ENCODE measurements at regions not wholly inside any gene's neighbourhood (a gene's known extent, or its start where the extent isn't known, plus 50 kb on each side); places are given as distances from the start of the nearest gene placed in this dataset.
"Not testable (repeated sequence)": the region's sequence is repeated elsewhere in the genome, so short reads cannot be mapped to it uniquely, and the experiment has no call there.

- no peak for DNase-seq (ENCODE audit: low read depth, low spot score)
- in situ Hi-C loops (cut with HindIII; ENCODE audit: low pct_unique_long_range_greater_than_20kb, low sequenced_read_pairs): no loop called here
Observed at GRCh38 chr3:139216958-139217357, 126.9 kb upstream of the MRPS22 start.

GRCh38 chr3:139217633-139218032 is 126.2 kb upstream of the MRPS22 start:
- DNase-seq (ENCODE audit: low read depth, low spot score): no peak
- in situ Hi-C loops (cut with HindIII; ENCODE audit: low pct_unique_long_range_greater_than_20kb, low sequenced_read_pairs): no loop called here

GRCh38 chr3:139218046-139218445 is 125.8 kb upstream of the MRPS22 start:
- in situ Hi-C loops (cut with HindIII; ENCODE audit: low pct_unique_long_range_greater_than_20kb, low sequenced_read_pairs): no loop called here
- no peak for DNase-seq (ENCODE audit: low read depth, low spot score)

- in situ Hi-C loops (cut with HindIII; ENCODE audit: low pct_unique_long_range_greater_than_20kb, low sequenced_read_pairs): no loop called here
- DNase-seq (ENCODE audit: low read depth, low spot score): no peak
Observed at GRCh38 chr3:139219463-139219862, 124.4 kb upstream of the MRPS22 start.

GRCh38 chr3:139222100-139222657 is 121.6 kb upstream of the MRPS22 start:
- in situ Hi-C loops (cut with HindIII; ENCODE audit: low pct_unique_long_range_greater_than_20kb, low sequenced_read_pairs): no loop called here
- DNase-seq (ENCODE audit: low read depth, low spot score): no peak

- in situ Hi-C loops (cut with HindIII; ENCODE audit: low pct_unique_long_range_greater_than_20kb, low sequenced_read_pairs): no loop called here
- DNase-seq (ENCODE audit: low read depth, low spot score): no peak
Observed at GRCh38 chr3:139225548-139225947, 118.3 kb upstream of the MRPS22 start.

- no peak for DNase-seq (ENCODE audit: low read depth, low spot score)
Observed at GRCh38 chr3:139226731-139227130, 117.1 kb upstream of the MRPS22 start.

GRCh38 chr3:139227165-139227564 is 116.7 kb upstream of the MRPS22 start:
- no peak for DNase-seq (ENCODE audit: low read depth, low spot score)
- in situ Hi-C loops (cut with HindIII; ENCODE audit: low pct_unique_long_range_greater_than_20kb, low sequenced_read_pairs): no loop called here

More at GRCh38 chr3:139226731-139227130, 117.1 kb upstream of the MRPS22 start:
- in situ Hi-C loops (cut with HindIII; ENCODE audit: low pct_unique_long_range_greater_than_20kb, low sequenced_read_pairs): no loop called here

GRCh38 chr3:139227827-139228226 is 116.0 kb upstream of the MRPS22 start:
- in situ Hi-C loops (cut with HindIII; ENCODE audit: low pct_unique_long_range_greater_than_20kb, low sequenced_read_pairs): no loop called here
- no peak for DNase-seq (ENCODE audit: low read depth, low spot score)

- DNase-seq (ENCODE audit: low read depth, low spot score): no peak
- in situ Hi-C loops (cut with HindIII; ENCODE audit: low pct_unique_long_range_greater_than_20kb, low sequenced_read_pairs): no loop called here
Observed at GRCh38 chr3:139230391-139230790, 113.4 kb upstream of the MRPS22 start.

- no peak for DNase-seq (ENCODE audit: low read depth, low spot score)
- in situ Hi-C loops (cut with HindIII; ENCODE audit: low pct_unique_long_range_greater_than_20kb, low sequenced_read_pairs): no loop called here
Observed at GRCh38 chr3:139231555-139232281, 112.1 kb upstream of the MRPS22 start.

- not testable (repeated sequence) for DNase-seq (ENCODE audit: low read depth, low spot score)
Observed at GRCh38 chr3:139232341-139232740, 111.5 kb upstream of the MRPS22 start.

GRCh38 chr3:139234491-139234890 is 109.3 kb upstream of the MRPS22 start:
- DNase-seq (ENCODE audit: low read depth, low spot score): no peak
- in situ Hi-C loops (cut with HindIII; ENCODE audit: low pct_unique_long_range_greater_than_20kb, low sequenced_read_pairs): no loop called here

More at GRCh38 chr3:139232341-139232740, 111.5 kb upstream of the MRPS22 start:
- in situ Hi-C loops (cut with HindIII; ENCODE audit: low pct_unique_long_range_greater_than_20kb, low sequenced_read_pairs): not testable (repeated sequence)

GRCh38 chr3:139235192-139235591 is 108.6 kb upstream of the MRPS22 start:
- in situ Hi-C loops (cut with HindIII; ENCODE audit: low pct_unique_long_range_greater_than_20kb, low sequenced_read_pairs): no loop called here
- no peak for DNase-seq (ENCODE audit: low read depth, low spot score)

- in situ Hi-C loops (cut with HindIII; ENCODE audit: low pct_unique_long_range_greater_than_20kb, low sequenced_read_pairs): no loop called here
- DNase-seq (ENCODE audit: low read depth, low spot score): no peak
Observed at GRCh38 chr3:139236336-139236735, 107.5 kb upstream of the MRPS22 start.

- DNase-seq (ENCODE audit: low read depth, low spot score): no peak
- in situ Hi-C loops (cut with HindIII; ENCODE audit: low pct_unique_long_range_greater_than_20kb, low sequenced_read_pairs): no loop called here
Observed at GRCh38 chr3:139238281-139239030, 105.4 kb upstream of the MRPS22 start.

GRCh38 chr3:139239550-139239949 is 104.3 kb upstream of the MRPS22 start:
- DNase-seq (ENCODE audit: low read depth, low spot score): no peak
- in situ Hi-C loops (cut with HindIII; ENCODE audit: low pct_unique_long_range_greater_than_20kb, low sequenced_read_pairs): no loop called here

GRCh38 chr3:139241783-139242182 is 102.0 kb upstream of the MRPS22 start:
- in situ Hi-C loops (cut with HindIII; ENCODE audit: low pct_unique_long_range_greater_than_20kb, low sequenced_read_pairs): no loop called here
- no peak for DNase-seq (ENCODE audit: low read depth, low spot score)

GRCh38 chr3:139243710-139244109 is 100.1 kb upstream of the MRPS22 start:
- DNase-seq (ENCODE audit: low read depth, low spot score): no peak
- in situ Hi-C loops (cut with HindIII; ENCODE audit: low pct_unique_long_range_greater_than_20kb, low sequenced_read_pairs): no loop called here
